AG09319 (cell line): ENCODE measurements at regions not wholly inside any gene's neighbourhood (a gene's known extent, or its start where the extent isn't known, plus 50 kb on each side); places are given as distances from the start of the nearest gene placed in this dataset.

ENCODE experiments used
- DNase-seq: peaks from one replicate; pipeline ENCODE4 v3.0.0-alpha.2; 2010; ENCODE audit warnings: low read depth; ENCODE audit errors: extremely low read depth
- TF ChIP-seq, protein P1 (sequence below): IDR thresholded peaks from 2 replicates; pipeline ENCODE4 v1.5.1; 2011; ENCODE audit warnings: low read depth, mild to moderate bottlenecking, inconsistent platforms, low read length, moderate library complexity

DNA sequence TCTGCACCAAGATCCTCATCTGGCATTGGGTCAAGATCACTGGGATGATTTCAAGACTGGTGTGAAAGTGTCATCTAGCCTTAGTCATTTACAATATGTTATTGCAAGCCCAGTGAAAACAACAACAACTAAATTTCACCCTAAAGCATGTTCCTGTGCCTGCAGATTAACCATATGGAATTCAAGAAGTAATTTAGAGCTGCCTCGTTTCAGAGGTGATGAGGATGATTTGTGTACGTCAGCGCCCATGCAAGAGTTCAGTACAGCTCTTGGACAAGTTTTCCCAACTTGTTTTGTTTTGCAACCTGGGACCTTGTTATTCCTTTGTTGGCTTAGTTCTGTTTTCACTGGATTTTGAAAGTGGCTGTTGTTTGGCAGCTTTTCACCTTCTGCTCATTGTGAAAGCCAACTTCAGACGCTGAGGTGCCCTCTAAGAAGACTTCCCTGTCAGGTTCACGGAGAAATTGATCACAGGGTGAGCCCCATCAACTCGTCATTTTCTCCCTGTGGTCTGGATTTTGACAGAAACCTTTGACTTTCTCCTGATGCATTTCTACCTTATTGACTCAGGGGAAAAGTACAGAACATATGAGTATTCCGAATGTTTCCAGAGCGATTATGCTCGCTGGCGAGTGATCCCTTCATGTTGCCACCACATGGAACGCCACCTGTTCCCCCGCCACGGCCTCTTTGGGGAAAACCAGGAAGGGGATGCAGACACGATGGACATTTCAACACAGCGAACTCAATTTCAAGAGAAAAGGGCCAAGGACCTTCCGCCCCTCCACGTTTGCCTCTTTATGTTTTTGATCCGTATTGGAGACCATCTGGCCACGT lies 85.6 kb downstream of the FOXL1 start:
- DNase-seq = no peak
- TF ChIP-seq, protein P1, sequence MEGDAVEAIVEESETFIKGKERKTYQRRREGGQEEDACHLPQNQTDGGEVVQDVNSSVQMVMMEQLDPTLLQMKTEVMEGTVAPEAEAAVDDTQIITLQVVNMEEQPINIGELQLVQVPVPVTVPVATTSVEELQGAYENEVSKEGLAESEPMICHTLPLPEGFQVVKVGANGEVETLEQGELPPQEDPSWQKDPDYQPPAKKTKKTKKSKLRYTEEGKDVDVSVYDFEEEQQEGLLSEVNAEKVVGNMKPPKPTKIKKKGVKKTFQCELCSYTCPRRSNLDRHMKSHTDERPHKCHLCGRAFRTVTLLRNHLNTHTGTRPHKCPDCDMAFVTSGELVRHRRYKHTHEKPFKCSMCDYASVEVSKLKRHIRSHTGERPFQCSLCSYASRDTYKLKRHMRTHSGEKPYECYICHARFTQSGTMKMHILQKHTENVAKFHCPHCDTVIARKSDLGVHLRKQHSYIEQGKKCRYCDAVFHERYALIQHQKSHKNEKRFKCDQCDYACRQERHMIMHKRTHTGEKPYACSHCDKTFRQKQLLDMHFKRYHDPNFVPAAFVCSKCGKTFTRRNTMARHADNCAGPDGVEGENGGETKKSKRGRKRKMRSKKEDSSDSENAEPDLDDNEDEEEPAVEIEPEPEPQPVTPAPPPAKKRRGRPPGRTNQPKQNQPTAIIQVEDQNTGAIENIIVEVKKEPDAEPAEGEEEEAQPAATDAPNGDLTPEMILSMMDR = no peak

DNA sequence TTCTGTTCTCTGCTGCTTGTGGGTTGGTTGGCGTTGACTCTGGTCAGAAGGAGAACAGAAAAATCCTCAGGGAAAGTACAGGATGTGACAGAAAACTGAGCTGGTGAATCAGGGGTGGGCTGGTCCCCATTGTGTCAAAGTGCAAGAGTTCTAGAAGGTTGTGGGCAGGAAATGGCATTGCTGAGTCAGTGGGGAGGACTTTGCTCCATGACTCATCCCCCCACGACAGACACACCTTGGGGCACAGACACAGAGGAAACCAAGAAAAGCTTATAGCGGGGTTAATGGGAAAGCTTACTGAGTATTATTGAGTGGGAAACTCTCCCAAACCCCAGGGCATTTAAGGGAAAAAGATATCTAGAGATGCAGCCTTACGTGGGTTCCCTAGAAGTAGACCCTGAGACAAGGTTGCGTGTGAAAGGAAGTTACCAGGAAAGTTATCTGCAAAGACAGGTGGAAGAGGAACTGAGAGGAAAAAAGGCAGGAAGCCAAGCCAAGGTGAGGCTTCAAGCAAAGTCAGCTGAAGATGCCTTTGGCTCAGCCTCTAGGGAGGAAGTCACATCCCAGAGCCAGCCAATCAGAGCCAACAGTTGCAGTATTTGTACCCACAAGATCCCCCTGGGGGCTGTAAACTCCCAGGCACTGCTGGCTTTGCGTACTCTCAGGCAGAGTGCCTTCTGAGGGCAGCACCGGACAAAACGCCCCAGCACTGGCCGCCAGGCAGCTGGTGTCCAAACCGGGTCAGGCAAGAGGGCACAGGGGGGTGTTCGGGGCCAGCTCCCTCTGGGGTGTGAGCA lies 86.4 kb downstream of the FOXL1 start:
- DNase-seq = no peak
- TF ChIP-seq, protein P1 = no peak

DNA sequence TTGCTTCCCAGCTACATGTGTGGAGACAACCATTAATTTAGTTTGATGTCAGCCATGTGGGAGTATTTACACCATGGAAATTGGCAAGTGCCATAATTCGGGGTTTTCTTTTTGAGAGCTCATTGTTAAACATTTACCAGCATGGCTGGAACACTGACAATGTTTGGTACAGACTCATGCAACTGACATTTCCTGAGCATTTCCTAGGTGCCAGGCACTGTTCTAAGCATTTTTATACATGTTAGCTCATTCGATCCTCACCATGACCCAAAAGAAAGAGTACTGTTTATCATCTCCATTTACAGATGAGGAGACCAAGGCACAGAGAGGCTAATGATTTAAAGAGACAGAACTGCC lies 86.9 kb downstream of the FOXL1 start:
- TF ChIP-seq, protein P1 = no peak
- no peak for DNase-seq

DNA sequence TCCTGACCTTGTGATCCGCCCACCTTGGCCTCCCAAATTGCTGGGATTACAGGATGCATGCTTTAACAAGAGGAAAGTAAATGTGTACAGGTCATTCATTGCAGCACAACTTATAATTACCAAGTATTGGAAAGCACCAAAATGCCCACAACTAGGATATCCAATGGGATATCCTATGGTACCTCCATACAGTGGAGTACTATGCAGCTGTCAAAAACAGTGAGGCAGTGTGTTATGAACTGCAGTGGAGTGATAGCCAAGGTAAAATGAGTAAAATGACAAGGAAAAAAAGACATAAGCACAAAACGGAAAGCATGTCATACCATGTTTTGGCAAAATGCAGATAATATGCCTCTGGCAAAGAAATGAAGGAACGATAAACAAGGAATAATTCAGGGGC lies 87.6 kb downstream of the FOXL1 start:
- no peak for DNase-seq
- TF ChIP-seq, protein P1 = no peak

DNA sequence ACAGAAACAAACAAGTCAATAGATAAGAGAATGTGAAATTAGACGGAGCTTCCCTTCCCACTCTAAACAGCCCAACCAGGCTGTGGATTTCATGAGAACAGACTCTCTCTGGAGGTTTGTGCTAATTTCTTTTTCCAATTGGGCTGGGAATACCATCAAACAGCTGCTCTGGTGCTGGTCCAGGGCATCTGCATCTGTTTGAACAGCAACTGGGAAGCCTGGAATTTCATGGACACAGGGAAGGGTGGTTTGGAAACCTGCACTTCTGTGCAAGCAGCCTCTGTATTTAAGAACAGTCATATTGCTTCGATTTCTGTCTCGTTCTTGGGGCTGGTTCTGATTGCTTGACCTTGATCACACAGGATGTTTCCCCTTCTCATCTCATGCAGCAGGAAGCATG lies 88.7 kb downstream of the FOXL1 start:
- TF ChIP-seq, protein P1 = no peak

DNA sequence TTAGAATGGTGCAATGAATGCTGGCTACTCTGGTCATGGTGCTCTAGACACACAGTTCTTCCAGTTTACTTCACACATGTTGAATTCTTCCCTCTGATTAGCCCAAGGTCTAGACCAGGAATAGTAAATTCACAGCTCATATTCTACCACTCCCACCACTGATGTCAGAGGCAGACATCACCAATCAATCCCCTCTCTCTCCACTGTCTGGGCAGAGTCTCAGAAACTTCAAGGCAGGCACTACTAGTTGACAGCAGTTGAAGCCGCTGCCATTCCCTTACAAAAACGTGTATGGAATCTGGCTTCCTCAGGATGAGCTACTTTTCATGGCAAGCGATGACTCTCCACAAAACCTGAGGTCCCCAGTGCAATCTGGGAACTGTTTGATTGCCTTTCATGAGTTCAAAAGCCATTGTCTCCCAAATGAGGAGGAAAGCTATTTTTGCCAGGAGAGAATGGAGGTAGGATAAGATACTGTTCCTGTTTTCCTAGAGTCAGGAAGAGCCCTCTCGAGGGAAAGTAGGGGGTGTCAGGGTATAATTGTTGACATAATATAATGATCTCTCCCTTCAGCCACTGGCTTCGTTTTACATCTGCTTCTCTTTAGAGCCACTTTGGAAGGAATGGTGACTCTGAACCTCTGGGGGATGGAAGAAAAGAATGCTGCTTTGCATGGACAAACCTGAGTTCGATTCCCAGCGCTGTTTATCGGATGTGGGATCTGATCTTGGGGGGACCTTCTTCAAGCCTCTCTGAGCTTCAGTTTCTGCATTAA lies 90.0 kb downstream of the FOXL1 start:
- DNase-seq = no peak
- TF ChIP-seq, protein P1 = no peak

More for the DNA sequence above, 88.7 kb downstream of the FOXL1 start:
- no peak for DNase-seq
